ENCODE measurements at regions not wholly inside any gene's neighbourhood (a gene's known extent, or its start where the extent isn't known, plus 50 kb on each side); places are given as distances from the start of the nearest gene placed in this dataset.
A peak's percentile ranks its signal among the peaks of the same experiment; 100 is the strongest.
"Not testable (repeated sequence)": the region's sequence is repeated elsewhere in the genome, so short reads cannot be mapped to it uniquely, and the experiment has no call there.

DNA sequence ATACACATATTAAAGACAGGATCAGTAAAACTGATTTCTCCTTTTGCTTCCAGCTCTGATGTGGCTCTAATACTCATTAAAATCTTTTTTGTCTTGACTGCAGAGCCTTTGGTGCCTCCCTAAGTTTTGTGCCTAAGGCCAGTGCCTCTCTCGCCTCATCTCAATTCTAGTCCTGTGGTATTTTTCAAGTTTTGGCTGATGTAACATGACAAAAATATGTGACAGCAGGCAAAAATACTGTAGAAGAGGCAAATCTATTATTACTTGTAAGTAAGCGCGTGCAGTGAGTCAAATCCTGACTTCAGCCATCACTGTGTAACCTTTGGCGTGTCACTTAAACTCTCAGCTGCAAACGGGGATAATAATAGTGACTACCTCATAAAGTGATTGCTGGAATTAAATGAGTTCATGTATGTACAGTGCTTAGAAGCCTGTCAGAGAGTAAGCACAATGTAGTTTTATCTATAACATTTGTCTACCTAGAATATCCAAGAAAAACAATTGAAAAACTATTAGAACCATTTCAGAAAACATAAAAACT lies 74.0 kb downstream of the MAB21L3 start:
- peak; percentile 86 for ATAC-seq (ENCODE audit: poor library complexity)
- no peak for DNase-seq
- intact Hi-C loops (cut with DNase I): no loop called here

DNA sequence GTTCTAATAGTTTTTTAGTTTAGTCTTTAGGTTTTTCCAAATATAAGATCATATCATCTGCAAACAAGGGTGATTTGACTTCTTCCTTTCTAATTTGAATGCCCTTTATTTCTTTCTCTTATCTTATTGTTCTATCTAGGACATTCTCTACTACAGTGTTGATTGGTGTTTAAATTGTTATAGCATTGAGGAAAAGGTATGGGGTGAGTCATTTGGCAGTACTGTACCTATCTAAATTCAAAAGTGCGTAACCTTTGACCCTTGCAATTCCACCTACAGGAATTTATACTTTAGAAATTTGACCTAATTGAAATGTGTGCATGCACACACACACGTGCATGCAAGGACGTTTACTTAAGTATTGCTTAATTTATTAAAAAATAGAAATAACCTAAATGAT lies 78.3 kb downstream of the MAB21L3 start:
- no peak for DNase-seq
- no peak for ATAC-seq (ENCODE audit: poor library complexity)
- intact Hi-C loops (cut with DNase I): no loop called here

DNA sequence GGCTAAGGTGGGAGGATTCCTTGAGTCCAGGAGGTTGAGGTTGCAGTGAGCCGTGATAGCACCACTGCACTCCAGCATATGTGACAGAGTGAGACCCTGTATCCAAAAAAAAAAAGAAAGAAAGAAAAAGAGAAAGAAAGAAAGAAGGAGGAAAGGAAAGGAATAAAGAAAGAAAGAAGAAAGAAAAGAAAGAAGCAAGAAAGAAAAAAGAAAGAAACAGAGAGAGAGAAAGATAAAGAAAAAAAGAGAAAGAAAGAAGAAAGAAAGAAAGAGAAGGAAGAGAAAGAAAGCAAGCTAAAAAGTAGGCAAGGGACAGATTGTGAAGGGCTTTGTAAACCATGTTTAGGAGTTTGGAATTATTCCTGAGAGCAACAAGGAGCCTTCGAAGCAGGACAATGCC lies 80.1 kb downstream of the MAB21L3 start:
- intact Hi-C loops (cut with DNase I): no loop called here
- ATAC-seq (ENCODE audit: poor library complexity): no peak

DNA sequence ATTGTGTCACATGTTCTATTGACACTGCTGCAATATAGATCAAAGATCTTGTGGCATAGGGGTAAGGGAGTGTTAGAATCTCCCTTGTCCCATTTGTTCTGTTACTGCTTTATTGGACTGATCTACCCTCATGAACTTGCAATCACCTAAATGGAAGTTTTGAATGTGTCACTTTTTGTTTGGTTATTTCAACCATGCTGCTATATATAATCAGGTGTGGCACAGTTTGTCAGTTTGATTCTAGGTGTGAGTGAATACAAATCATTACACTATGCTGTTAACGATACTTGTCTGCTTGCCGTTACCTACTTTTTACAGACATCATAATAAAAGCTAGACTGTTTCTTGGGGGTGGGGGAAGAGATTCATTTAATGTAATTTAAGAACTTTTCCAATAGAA lies 82.6 kb downstream of the MAB21L3 start:
- no peak for DNase-seq
- intact Hi-C loops (cut with DNase I): no loop called here
- no peak for ATAC-seq (ENCODE audit: poor library complexity)

More for the DNA sequence above, 80.1 kb downstream of the MAB21L3 start:
- no peak for DNase-seq

DNA sequence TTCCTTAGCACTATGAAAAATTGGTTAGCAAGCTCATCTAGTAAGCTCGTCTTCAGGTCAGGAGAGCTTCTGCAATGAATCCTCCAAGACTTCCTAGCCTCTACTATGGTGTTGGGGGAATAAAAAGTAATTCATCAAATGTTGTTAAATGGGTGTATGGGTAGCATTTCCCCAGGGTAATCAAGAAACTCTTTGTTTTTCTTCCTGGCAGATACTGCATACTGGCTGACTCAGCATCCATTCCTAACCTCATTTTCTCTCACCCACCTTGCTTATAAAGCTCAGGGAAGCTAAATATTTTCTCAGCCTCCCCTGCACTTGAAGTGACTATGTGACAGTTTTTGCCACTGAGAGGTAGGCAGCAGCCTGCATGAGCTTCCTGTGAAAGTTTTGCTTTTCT lies 83.4 kb downstream of the MAB21L3 start:
- ATAC-seq (ENCODE audit: poor library complexity) (no peak), DNase-seq (no peak)
- intact Hi-C loops (cut with DNase I): no loop called here

DNA sequence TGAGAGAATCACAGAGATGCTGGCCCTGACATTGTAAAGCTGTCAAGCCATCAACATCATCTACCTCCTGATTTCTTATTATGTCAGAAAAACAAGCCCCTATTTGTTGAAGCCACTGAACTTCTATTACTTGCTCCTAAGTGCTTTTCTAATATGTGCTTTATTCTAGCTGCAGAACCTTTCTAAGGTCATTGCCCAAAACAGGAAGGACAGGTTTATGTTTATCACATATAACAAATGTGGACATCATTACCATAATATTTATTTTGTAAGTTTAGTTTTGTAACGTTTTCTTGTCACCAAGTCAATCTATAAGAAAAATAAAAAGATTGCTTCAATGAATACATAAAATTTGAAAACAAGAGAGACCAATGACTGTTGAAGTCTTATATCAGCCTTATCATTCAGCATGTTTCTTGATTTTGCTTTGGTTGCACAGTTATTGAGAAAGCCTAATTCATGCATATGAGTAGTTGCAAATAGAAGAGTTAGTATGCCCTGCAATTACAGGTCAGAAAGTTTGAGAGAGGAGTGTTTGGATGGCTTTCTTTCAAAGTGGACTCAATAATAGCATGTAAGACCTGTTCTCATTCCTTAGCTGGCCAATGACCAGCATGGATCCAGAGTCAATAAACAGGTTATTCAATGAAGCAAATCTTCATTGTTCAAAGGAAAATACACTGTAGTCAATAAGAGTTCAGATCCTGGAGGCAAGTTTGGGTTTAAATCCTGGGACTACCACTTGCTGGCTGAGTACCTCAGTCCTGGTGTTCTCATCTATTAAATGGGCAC lies 84.1 kb downstream of the MAB21L3 start:
- intact Hi-C loops (cut with DNase I): no loop called here
- no peak for DNase-seq
- no peak for ATAC-seq (ENCODE audit: poor library complexity)

DNA sequence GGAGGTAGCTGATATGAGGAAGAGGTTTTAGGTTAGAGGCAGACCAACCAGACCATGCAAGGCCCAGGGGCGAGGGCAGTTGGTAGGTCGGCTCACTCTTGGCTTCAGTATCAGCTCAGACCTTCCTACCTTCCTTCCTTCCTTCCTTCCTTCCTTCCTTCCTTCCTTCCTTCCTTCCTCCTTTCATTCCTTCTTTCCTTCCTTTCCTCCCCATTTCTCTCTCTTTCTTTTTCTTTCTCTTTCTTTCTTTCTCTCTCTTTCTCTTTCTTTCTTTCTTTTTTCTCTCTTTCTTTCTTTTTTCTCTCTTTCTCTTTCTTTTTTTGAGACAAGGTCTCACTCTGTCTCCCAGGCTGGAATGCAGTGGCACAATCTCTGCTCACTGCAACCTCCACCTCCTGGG lies 89.1 kb downstream of the MAB21L3 start:
- intact Hi-C loops (cut with DNase I); ATAC-seq (ENCODE audit: poor library complexity); DNase-seq: not testable (repeated sequence)

DNA sequence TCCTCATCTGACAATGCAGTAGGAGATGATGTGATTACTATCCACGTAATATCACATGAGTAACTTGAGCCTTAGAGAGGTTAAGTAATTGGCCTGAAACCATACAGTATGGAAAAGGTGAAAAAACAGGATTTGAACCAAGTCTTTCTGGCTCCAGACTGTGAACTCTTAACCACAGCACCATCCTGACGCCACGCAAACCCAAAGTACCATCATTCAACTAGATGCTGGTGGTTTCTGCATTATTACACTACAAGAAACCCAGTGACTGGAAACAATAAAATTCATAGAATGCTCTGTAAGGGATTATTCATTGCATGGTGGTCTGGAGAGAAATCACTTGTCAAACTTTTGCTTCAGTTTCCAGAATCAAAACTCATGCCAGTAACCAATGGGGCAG lies 90.7 kb downstream of the MAB21L3 start:
- intact Hi-C loops (cut with DNase I): no loop called here
- ATAC-seq (ENCODE audit: poor library complexity): no peak

DNA sequence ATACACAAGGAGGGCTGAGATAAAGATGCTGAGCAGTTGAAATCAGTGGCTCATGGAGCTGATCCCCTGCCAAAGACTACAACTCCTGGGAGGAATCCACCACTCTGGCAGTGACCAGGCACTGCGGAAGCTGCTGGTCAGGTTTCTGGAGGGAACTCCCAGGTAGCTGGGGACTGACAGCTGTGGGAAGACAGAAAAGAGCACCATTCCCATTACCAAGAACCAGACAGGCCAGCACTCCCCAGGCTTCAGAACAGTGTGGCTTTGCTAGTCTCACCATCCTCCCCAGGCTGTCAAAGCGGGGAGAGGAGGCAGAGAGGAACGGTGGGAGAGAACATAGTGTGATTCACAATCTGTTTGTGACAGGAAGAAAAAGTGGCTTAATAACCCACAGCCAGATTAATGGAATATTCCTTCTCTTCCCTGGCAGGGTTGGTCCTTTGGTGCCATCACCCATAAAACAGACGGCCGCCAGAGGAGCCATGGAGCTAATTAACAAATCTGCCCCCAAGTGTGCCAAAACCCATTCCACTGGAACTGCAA lies 92.1 kb downstream of the MAB21L3 start:
- intact Hi-C loops (cut with DNase I): no loop called here
- no peak for ATAC-seq (ENCODE audit: poor library complexity)

More for the DNA sequence above, 90.7 kb downstream of the MAB21L3 start:
- no peak for DNase-seq

DNA sequence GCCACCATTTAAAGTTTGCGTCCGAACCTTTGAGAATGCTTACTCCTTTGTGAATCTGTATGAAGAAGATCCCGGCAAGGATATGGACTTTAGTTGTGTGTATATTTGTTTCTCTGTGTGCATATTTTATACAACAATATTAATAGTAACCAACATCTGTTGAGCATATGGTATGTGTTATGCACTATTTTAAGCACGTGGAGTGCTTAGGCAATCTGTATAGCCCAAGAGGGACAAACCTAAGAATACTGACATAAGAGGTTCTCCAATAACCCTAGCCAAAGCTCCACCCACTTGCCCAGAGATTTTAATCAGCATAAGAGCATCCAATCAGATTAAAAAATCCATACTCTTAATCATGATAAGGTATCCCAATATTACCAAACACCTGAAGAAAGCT lies 92.7 kb downstream of the MAB21L3 start:
- DNase-seq: no peak
- ATAC-seq (ENCODE audit: poor library complexity): no peak
- intact Hi-C loops (cut with DNase I): no loop called here

More for the DNA sequence above, 92.1 kb downstream of the MAB21L3 start:
- no peak for DNase-seq

DNA sequence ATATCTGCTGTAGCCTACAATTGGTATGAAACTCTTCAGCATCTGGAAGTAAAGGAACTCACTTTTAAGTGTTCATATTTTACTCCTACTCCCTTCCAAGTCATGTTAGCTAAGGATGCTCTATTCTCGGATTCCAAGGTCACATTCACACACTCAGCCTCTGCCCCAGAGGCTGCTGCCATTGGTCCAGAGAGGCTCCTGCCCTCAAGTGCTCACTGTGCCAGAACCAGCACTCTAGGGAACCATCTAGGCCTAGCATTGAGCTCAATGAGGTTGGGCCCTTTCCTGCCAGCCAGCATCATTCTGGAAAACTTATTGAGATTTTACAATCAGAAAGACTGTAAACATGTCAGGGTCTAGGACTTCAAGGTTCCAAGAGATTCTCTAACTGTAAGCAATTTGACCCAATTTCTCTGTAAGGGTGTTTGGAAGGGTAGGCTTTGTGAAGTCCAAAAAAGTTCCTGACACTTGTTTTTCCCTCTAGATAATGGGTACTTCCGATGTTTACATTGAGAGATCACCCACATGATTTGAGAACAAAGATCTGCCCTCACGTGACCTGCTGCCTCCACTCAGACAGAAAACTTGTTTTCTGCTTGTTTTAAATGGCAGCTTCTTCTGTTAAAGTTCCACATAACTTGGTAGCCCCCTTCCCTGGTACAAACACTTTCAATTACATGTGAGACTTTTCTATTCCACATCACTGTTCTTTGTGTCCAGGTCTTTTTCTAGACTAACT lies 94.9 kb downstream of the MAB21L3 start:
- ATAC-seq (ENCODE audit: poor library complexity): no peak
- no peak for DNase-seq
- intact Hi-C loops (cut with DNase I): no loop called here

DNA sequence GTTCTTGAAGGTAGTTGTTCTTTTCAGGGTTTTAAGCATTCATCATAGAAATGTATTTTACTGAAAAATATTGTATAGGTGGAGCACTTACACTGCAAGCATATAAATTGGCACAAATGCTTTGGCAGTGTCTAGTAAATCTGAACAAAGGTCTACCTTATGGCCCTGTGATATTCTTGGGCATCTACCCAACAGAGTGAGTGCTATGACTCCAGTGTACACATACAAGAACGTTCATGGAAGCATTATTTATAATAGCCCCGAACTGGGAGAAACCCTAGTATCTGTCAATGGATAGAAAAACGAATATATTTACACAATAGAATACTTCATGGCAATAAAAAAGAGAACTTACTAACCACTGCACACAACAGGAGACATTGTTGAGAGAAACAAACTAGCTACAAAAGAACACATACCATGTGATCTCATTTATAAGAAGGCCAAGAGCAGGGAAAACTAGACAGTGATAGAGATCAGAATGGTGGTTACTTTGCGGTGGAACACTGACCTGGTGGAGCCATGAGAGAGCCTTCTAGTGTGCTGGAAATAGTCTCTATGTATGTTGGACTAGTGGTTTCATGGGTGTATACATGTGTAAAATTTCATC lies 96.0 kb downstream of the MAB21L3 start:
- DNase-seq (no peak), ATAC-seq (ENCODE audit: poor library complexity) (no peak)
- intact Hi-C loops (cut with DNase I): no loop called here

DNA sequence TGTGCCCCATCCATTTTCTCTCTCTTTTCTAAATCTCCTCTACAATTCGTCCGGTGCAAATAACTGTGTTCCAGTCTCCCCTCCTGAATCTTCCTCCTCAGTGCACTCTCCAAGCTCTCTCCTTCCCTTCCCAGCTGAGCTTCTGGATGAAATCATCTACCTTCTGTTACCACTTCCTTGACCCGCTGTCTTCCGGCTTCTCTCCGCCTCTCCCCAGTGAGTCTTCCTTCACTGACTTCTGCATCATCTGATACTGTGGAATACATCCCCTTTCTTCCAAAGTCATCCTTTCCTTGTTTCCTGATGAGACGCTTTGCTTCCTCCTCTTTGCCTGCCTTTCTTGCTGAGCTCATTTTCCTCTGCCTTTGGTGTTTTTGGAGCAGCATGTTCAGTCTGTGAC lies 96.9 kb downstream of the MAB21L3 start:
- intact Hi-C loops (cut with DNase I): no loop called here
- DNase-seq: no peak
- no peak for ATAC-seq (ENCODE audit: poor library complexity)

DNA sequence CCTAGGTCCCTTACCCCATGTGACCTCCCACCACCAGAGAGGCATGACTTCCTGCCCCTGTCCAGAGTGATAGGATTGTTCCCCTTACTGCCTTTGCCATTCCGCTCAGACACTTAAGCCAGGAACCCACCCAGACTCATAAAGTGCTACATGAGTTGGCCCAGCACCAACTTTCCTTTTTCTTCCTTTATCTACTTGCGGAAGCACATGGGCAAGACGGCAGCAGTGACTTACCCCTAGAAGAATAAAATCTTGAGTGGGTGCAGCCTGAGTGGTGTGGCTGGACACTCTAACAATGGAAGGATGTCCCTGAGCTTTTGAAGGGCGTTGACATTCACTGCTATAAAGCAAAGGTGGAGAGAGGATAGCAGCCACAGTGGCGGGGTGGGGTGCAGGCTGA lies 100.1 kb downstream of the MAB21L3 start:
- intact Hi-C loops (cut with DNase I): no loop called here

DNA sequence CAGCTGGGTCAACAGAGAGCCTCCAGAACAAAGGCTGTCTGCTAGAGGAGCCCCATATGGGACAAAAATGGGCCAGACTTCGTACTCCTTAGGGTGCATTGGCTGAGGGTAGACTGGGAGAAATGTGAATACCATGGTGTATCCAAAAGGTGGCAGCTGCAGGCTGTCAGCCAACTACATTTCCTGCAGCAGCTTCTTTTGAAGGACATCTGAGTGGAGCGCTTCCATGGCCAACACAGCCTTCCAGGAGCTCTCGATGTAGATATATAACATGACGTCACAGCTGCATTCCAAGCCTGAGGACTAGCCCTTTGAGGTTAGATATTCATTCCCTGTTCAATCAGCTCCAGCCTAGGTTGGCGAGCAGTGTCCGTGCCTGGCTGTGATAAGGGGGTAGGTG lies 107.7 kb downstream of the MAB21L3 start:
- peak; percentile 95 for ATAC-seq (ENCODE audit: poor library complexity)
- DNase-seq: peak; percentile 67
- intact Hi-C loops (cut with DNase I): no loop called here

More for the DNA sequence above, 100.1 kb downstream of the MAB21L3 start:
- DNase-seq (no peak), ATAC-seq (ENCODE audit: poor library complexity) (no peak)

DNA sequence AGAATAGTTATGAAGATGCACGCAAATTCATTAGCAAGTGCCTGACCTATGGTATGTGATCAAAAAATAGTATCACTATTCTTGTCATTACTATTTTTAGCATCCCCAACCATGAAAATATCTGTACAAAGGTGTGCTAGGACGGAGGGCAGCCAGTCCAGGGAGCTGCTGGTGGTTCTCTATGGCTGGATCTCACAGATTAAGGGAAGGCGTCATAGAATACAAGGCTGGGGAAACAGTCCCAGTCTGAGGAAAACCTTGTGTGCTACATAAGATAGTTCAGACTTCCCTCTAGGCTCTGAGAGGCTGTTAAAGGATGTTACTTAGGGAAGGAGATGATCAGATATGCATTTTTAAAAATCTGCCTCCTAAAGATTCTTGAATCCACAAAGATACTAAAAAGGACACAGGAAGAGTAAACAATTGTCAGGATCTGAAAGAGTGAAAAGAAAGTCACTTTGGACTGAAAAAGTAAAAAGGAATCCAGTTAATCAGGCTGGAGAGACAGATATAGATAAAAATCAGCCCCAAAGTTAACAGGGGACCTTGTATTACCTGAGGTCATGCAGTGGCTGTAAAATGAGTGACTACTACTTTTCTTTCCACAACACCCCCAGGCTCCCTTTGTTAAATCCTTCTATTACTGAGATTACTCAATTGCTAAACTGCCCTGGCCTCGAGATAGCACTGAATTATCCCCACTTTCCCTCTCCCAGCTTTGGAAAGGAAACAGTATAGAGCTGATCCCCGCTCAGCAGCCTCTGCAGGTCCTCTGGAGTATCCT lies 108.6 kb downstream of the MAB21L3 start:
- DNase-seq: no peak
- intact Hi-C loops (cut with DNase I): no loop called here
- ATAC-seq (ENCODE audit: poor library complexity): peak; percentile 42

DNA sequence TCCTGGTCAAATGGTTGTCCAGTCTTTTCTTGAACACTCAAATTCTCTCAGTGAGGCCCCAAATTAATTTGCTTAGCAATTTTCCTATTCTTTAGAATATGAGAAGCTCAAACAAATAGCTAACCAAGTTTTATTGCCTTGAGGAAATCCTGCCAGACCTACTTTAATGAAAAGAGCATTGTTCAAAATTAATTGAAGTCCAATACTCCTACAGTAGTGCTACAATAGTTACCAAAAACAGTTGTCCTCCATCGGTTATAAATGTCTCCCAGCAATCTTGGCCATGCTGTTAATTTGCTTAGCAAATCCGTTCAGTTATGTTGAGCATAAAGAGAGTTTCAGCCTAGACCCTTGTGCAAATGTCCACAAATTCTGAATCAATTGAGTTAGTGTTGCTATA lies 112.9 kb downstream of the MAB21L3 start:
- intact Hi-C loops (cut with DNase I): no loop called here

DNA sequence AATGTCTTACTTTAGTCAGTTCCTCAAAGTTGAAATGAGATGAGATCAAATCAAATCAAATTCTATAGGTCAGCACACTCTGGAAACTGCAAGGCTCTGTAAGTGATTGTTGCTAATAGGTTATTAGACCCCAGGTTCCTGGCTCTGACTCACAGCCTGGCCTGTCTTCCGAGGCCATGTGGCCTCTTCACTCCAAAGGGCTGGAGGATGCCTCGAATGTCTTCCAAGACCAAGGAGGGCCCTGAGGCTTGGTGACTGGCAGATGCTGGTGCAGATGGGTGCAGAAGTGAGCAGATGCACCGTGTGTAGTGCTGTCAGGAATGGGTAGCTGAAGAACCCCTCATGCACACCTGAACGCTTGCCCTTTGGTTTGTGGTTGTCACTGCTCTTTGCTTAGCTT lies 113.4 kb downstream of the MAB21L3 start:
- intact Hi-C loops (cut with DNase I): no loop called here
- no peak for ATAC-seq (ENCODE audit: poor library complexity)
- DNase-seq: no peak

More for the DNA sequence above, 112.9 kb downstream of the MAB21L3 start:
- DNase-seq: no peak
- ATAC-seq (ENCODE audit: poor library complexity): no peak

DNA sequence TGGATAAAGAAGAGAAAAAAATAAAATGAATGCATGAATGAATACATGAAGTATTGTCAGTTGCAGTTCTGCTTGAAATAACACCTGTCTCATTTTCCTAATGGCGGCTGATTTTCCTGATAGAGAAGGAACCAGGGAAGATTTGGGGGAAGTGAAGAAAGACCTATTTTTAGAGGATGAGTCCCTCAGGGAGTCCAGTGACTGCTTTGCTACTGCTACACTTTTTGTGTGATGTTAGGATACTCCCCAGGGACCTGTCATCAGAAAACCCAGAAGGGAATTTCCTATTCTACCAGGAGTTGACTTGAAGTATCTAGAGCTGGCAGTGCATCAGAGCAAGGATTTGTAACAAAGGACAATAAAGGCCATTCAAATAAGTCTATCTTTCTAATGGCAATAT lies 114.8 kb downstream of the MAB21L3 start:
- ATAC-seq (ENCODE audit: poor library complexity) (no peak), DNase-seq (no peak)
- intact Hi-C loops (cut with DNase I): no loop called here
